H1 (cell line): ENCODE measurements at regions not wholly inside any gene's neighbourhood (a gene's known extent, or its start where the extent isn't known, plus 50 kb on each side); places are given as distances from the start of the nearest gene placed in this dataset.

Source experiments
- CTCF ChIA-PET: fragments of 300-600 bp; sonication (Branson Sonifier 250); formaldehyde crosslinking; loops from one replicate; lab custom pipeline; 2021; ENCODE audit not compliant: partially characterized antibody; lab: Charles Lee
- POLR2A ChIA-PET: fragments of 300-600 bp; sonication (Branson Sonifier 250); formaldehyde crosslinking; loops from one replicate; lab custom pipeline; 2021; ENCODE audit warnings: inconsistent platforms; ENCODE audit not compliant: partially characterized antibody; lab: Charles Lee
- DNase-seq, 2 experiments: peaks; one replicate each; pipeline versions ENCODE4 v3.0.0 to v3.0.0-alpha.2; 2010 to 2022; ENCODE audit warnings: low spot score in 2 of 2, low read depth in 1 of 2, mixed read lengths in 1 of 2
- FAIRE-seq: peaks from 2 replicates; lab custom pipeline; 2011; peaks lifted over from hg19 to GRCh38; lab: Jason Lieb, UNC
- H2AFZ ChIP-seq: 2 replicates; pipeline ENCODE4 v1.8.1; 2012; ENCODE audit warnings: low read length, inconsistent platforms
- H2AK5ac ChIP-seq: 2 replicates; pipeline ENCODE4 v1.6.1; 2013; ENCODE audit warnings: low read depth, low read length
- H2BK120ac ChIP-seq: replicated peaks from 2 replicates; pipeline ENCODE3; 2013; ENCODE audit warnings: low read depth, low read length, inconsistent platforms
- H2BK12ac ChIP-seq: 2 replicates; pipeline ENCODE4 v1.6.1; 2013; ENCODE audit warnings: low read depth, low read length
- H2BK15ac ChIP-seq: 2 replicates; pipeline ENCODE4 v1.6.1; 2013; ENCODE audit warnings: low read length
- H2BK20ac ChIP-seq: 2 replicates; pipeline ENCODE4 v1.6.1; 2013; ENCODE audit warnings: low read length
- H2BK5ac ChIP-seq: 2 replicates; pipeline ENCODE4 v1.6.1; 2013; ENCODE audit warnings: low read depth, low read length
- H3K14ac ChIP-seq: 2 replicates; pipeline ENCODE4 v1.6.1; 2013; ENCODE audit warnings: inconsistent platforms; ENCODE audit not compliant: insufficient read length
- H3K18ac ChIP-seq: 2 replicates; pipeline ENCODE4 v1.6.1; 2013; ENCODE audit warnings: low read length; ENCODE audit errors: extremely low read depth
- H3K23ac ChIP-seq: 2 replicates; pipeline ENCODE4 v1.6.1; 2013; ENCODE audit warnings: inconsistent platforms; ENCODE audit not compliant: insufficient read length
- H3K23me2 ChIP-seq: 2 replicates; pipeline ENCODE4 v1.6.1; 2013; ENCODE audit warnings: low read depth, low read length
- H3K27ac ChIP-seq: 2 replicates; pipeline ENCODE4 v1.6.1; 2011; ENCODE audit warnings: low read depth, low read length, inconsistent platforms
- H3K27me3 ChIP-seq, 4 experiments: replicated peaks in 1 of 4; 1 replicate in 1 of 4; 2 replicates in 3 of 4; pipeline versions ENCODE4 v1.6.1 to v1.8.1; 2011 to 2013; ENCODE audit warnings: low read length in 3 of 4, mild to moderate bottlenecking in 3 of 4, inconsistent platforms in 2 of 4, mixed read lengths in 2 of 4, moderate library complexity in 1 of 4; ENCODE audit not compliant: control insufficient read depth in 3 of 4, insufficient read depth in 3 of 4; ENCODE audit errors: extremely low read depth in 1 of 4
- H3K36me3 ChIP-seq, 4 experiments: 2 replicates each; pipeline versions ENCODE4 v1.6.1 to v1.8.1; 2011 to 2013; ENCODE audit warnings: mild to moderate bottlenecking in 4 of 4, low read length in 3 of 4, moderate library complexity in 2 of 4, control low read depth in 1 of 4, inconsistent platforms in 1 of 4; ENCODE audit not compliant: insufficient read depth in 4 of 4, control insufficient read depth in 2 of 4
- H3K4ac ChIP-seq: replicated peaks from 2 replicates; pipeline ENCODE3; 2013; ENCODE audit warnings: low read length, low read depth, mixed read lengths, inconsistent platforms; ENCODE audit not compliant: insufficient read length
- H3K4me1 ChIP-seq, 4 experiments: replicated peaks in 1 of 4; 1 replicate in 1 of 4; 2 replicates in 3 of 4; pipeline versions ENCODE4 v1.6.1 to v1.8.1; 2011 to 2013; ENCODE audit warnings: low read length in 3 of 4, inconsistent platforms in 2 of 4, mixed read lengths in 1 of 4; ENCODE audit not compliant: insufficient read depth in 4 of 4, control insufficient read depth in 3 of 4
- H3K4me2 ChIP-seq, 2 experiments: 2 replicates each; pipeline versions ENCODE4 v1.6.1 to v1.8.1; 2011 to 2013; ENCODE audit warnings: low read depth in 2 of 2, low read length in 2 of 2, control low read depth in 1 of 2, inconsistent platforms in 1 of 2, mild to moderate bottlenecking in 1 of 2; ENCODE audit not compliant: insufficient read depth in 1 of 2
- H3K4me3 ChIP-seq, 4 experiments: fragments of 200-600, 300-600 bp in 1 of 4; sonication (generic), shearing (Covaris generic), sonication (Bioruptor Twin) in 1 of 4; 2 replicates each; pipeline versions ENCODE4 v1.5.1 to v1.8.1; 2011 to 2016; ENCODE audit warnings: low read length in 4 of 4, low read depth in 3 of 4, control low read depth in 2 of 4, inconsistent platforms in 2 of 4, mild to moderate bottlenecking in 2 of 4, mixed read lengths in 1 of 4, moderate library complexity in 1 of 4; ENCODE audit not compliant: insufficient read depth in 2 of 4; ENCODE audit errors: extremely low read depth in 1 of 4
- H3K56ac ChIP-seq: replicated peaks from 2 replicates; pipeline ENCODE3; 2013; ENCODE audit warnings: low read depth, mild to moderate bottlenecking, mixed read lengths, low read length, inconsistent platforms; ENCODE audit not compliant: insufficient read length
- H3K79me1 ChIP-seq: 2 replicates; pipeline ENCODE4 v1.6.1; 2013; ENCODE audit warnings: low read depth, low read length, control low read depth
- H3K79me2 ChIP-seq, 2 experiments: 2 replicates each; pipeline versions ENCODE4 v1.6.1 to v1.8.1; 2012 to 2013; ENCODE audit warnings: low read length in 2 of 2, mild to moderate bottlenecking in 2 of 2, inconsistent platforms in 1 of 2; ENCODE audit not compliant: insufficient read depth in 2 of 2, control insufficient read depth in 1 of 2
- H3K9ac ChIP-seq, 4 experiments: replicated peaks in 1 of 4; 1 replicate in 1 of 4; 2 replicates in 3 of 4; pipeline versions ENCODE4 v1.6.1 to v1.8.1; 2011 to 2013; ENCODE audit warnings: low read depth in 3 of 4, low read length in 3 of 4, control low read depth in 2 of 4, mild to moderate bottlenecking in 2 of 4, moderate library complexity in 2 of 4, inconsistent platforms in 1 of 4; ENCODE audit errors: extremely low read depth in 1 of 4
- H3K9me3 ChIP-seq, 2 experiments: 2 replicates each; pipeline versions ENCODE4 v1.6.1 to v1.8.1; 2012 to 2013; ENCODE audit warnings: mild to moderate bottlenecking in 2 of 2, moderate library complexity in 2 of 2, control low read depth in 1 of 2, inconsistent platforms in 1 of 2, low read depth in 1 of 2, low read length in 1 of 2, mixed read lengths in 1 of 2; ENCODE audit not compliant: insufficient read depth in 2 of 2
- H4K20me1 ChIP-seq, 2 experiments: replicated peaks in 1 of 2; 2 replicates each; pipeline versions ENCODE3 to v1.8.1; 2011 to 2013; ENCODE audit warnings: inconsistent platforms in 2 of 2, low read length in 2 of 2, mild to moderate bottlenecking in 1 of 2; ENCODE audit not compliant: insufficient read depth in 2 of 2, control insufficient read depth in 1 of 2
- H4K5ac ChIP-seq: 2 replicates; pipeline ENCODE4 v1.6.1; 2013; ENCODE audit warnings: low read length, low read depth, mixed read lengths, inconsistent platforms; ENCODE audit not compliant: insufficient read length
- H4K8ac ChIP-seq: 2 replicates; pipeline ENCODE4 v1.8.0; 2013; ENCODE audit warnings: mild to moderate bottlenecking, moderate library complexity, low read length, inconsistent platforms; ENCODE audit not compliant: insufficient read depth; ENCODE audit errors: extremely low read depth
- H4K91ac ChIP-seq: replicated peaks from 2 replicates; pipeline ENCODE3; 2013; ENCODE audit warnings: low read length, mixed read lengths, inconsistent platforms; ENCODE audit not compliant: insufficient read length
- ASH2L ChIP-seq: fragments of 200-600, 300-600 bp; sonication (generic); IDR thresholded peaks from one replicate; pipeline ENCODE4 v1.7.1; 2017; ENCODE audit warnings: low read length
- BCL11A ChIP-seq, 2 experiments: IDR thresholded peaks; one replicate each; pipeline ENCODE4 v1.6.1; 2011; ENCODE audit warnings: low read depth in 2 of 2, low read length in 2 of 2, mild to moderate bottlenecking in 2 of 2
- CEBPB ChIP-seq: IDR thresholded peaks from 2 replicates; pipeline ENCODE4 v1.6.1; 2012; ENCODE audit warnings: low read depth, low read length
- CTBP2 ChIP-seq: IDR thresholded peaks from 2 replicates; pipeline ENCODE4 v1.7.0; 2011; ENCODE audit warnings: borderline replicate concordance, mild to moderate bottlenecking, moderate library complexity, mixed read lengths, low read length; ENCODE audit not compliant: insufficient read depth, insufficient read length
- EGR1 ChIP-seq: IDR thresholded peaks from 2 replicates; pipeline ENCODE4 v1.6.1; 2011; ENCODE audit warnings: low read depth, low read length, borderline replicate concordance
- HDAC2 ChIP-seq, 2 experiments: fragments of 300-600 bp in 1 of 2; sonication (generic) in 1 of 2; IDR thresholded peaks; 2 replicates each; pipeline ENCODE4 v1.6.1; 2011 to 2012; ENCODE audit warnings: low read depth in 2 of 2, low read length in 2 of 2, mild to moderate bottlenecking in 2 of 2, moderate library complexity in 2 of 2, borderline replicate concordance in 1 of 2, inconsistent platforms in 1 of 2
- POU5F1 ChIP-seq: IDR thresholded peaks from 2 replicates; pipeline ENCODE4 v1.6.1; 2011; ENCODE audit warnings: low read depth, mild to moderate bottlenecking, low read length, moderate library complexity
- RFX5 ChIP-seq: IDR thresholded peaks from 2 replicates; pipeline ENCODE4 v1.6.1; 2011; ENCODE audit warnings: low read depth, low read length, improper control_type of control experiment, borderline replicate concordance
- RNF2 ChIP-seq: fragments of 200-900, 300-1000 bp; sonication (generic); IDR thresholded peaks from 2 replicates; pipeline ENCODE4 v1.7.1; 2016; ENCODE audit warnings: borderline replicate concordance, low read depth, mild to moderate bottlenecking, antibody characterized with exemption, low read length; ENCODE audit not compliant: poor library complexity, severe bottlenecking; ENCODE audit errors: missing control alignments
- SAP30 ChIP-seq: fragments of 300-600 bp; sonication (generic); IDR thresholded peaks from 2 replicates; pipeline ENCODE4 v1.7.1; 2012; ENCODE audit warnings: low read length, moderate library complexity, mild to moderate bottlenecking, inconsistent platforms; ENCODE audit not compliant: insufficient read depth, insufficient replicate concordance
- TAF7 ChIP-seq: optimal IDR thresholded peaks from 2 replicates; pipeline ENCODE3; 2011; ENCODE audit warnings: low read depth, mild to moderate bottlenecking, inconsistent platforms, low read length, moderate library complexity, borderline replicate concordance
- WGBS, 2 experiments: shearing (Covaris generic) in 1 of 2; methylation state at CpG; one replicate each; pipeline versions ENCODE4 v1.1.6 to v1.1.7; 2013 to 2015; ENCODE audit warnings: low lambda C conversion rate in 2 of 2, mixed read lengths in 2 of 2, inconsistent platforms in 1 of 2, low coverage in 1 of 2, missing lambda C conversion rate in 1 of 2; ENCODE audit not compliant: insufficient replicate concordance in 2 of 2, insufficient coverage in 1 of 2, insufficient read length in 1 of 2; ENCODE audit errors: extremely low coverage in 1 of 2, missing lambda C conversion rate in 1 of 2; 5-methylcytosine and 5-hydroxymethylcytosine counted together
- TF ChIP-seq, protein P1 (sequence below): IDR thresholded peaks from 2 replicates; pipeline ENCODE4 v1.6.1; 2011; ENCODE audit warnings: low read length, improper control_type of control experiment

- Histone ChIP-seq H3K18ac (no peak overlapping the region), H3K27me3 (no peaks in the 10 kb centered on the region), H4K20me1 (no peaks in the 10 kb centered on the region), H2BK120ac (no peak overlapping the region), H3K79me2 (no peaks in the 10 kb centered on the region), H2AFZ (no peak overlapping the region), H3K4me2 (no peak overlapping the region), H3K4me3 (no peak overlapping the region), H3K27ac (no peak overlapping the region), H3K14ac (no peak overlapping the region), H3K23ac (no peak overlapping the region), H4K8ac (no peak overlapping the region), H3K4me1 (peaks cover 0 to 5% (median 2%) of the 10 kb centered on the region in 4 experiments; a peak in 1 of 7 replicates), H2BK5ac (no peak overlapping the region), H3K56ac (no peak overlapping the region), H3K9me3 (no peaks in the 10 kb centered on the region), H3K36me3 (no peaks in the 10 kb centered on the region), H3K9ac (no peak overlapping the region), H3K23me2 (no peaks in the 10 kb centered on the region), H2AK5ac (no peak overlapping the region), H3K79me1 (no peaks in the 10 kb centered on the region), H2BK20ac (no peak overlapping the region), H4K91ac (no peak overlapping the region), H3K4ac (no peak overlapping the region), H4K5ac (no peak overlapping the region), H2BK12ac (no peak overlapping the region), H2BK15ac (no peak overlapping the region)
- 90% methylated on average over 5 of the region's 5 CpGs; no CpG with 5 or more reads in 1 of the 2 experiments for WGBS, 2 experiments
- FAIRE-seq (no peak), DNase-seq (no peak)
- ChIA-PET CTCF (interaction anchor here (1.1 kb wide), 1 partner anchor 14 kb away, joined by 3 read pairs; no protein-coding TSS in a partner anchor), POLR2A (no interaction called here)
- no peak for TF ChIP-seq RFX5
- TF ChIP-seq BCL11A (IDR thresholded peaks at IDR 0.05; ENCODE audit: low read depth in 2 of 2, low read length in 2 of 2): no peak
- no peak for TF ChIP-seq SAP30
- TF ChIP-seq CTBP2: no peak
- no peak for TF ChIP-seq TAF7
- TF ChIP-seq CEBPB: no peak
- TF ChIP-seq EGR1: no peak
- TF ChIP-seq ASH2L: no peak
- TF ChIP-seq POU5F1: no peak
- no peak for TF ChIP-seq HDAC2 (IDR thresholded peaks at IDR 0.05; ENCODE audit: borderline replicate concordance in 1 of 2, low read depth in 2 of 2, low read length in 2 of 2)
- TF ChIP-seq RNF2: no peak
- TF ChIP-seq, protein P1, sequence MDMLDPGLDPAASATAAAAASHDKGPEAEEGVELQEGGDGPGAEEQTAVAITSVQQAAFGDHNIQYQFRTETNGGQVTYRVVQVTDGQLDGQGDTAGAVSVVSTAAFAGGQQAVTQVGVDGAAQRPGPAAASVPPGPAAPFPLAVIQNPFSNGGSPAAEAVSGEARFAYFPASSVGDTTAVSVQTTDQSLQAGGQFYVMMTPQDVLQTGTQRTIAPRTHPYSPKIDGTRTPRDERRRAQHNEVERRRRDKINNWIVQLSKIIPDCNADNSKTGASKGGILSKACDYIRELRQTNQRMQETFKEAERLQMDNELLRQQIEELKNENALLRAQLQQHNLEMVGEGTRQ: no peak
Observed at GRCh38 chr9:118331622-118332045, 627.4 kb downstream of the TLR4 start.
